Fibroblast of mammary gland (primary cell): ENCODE measurements at regions not wholly inside any gene's neighbourhood (a gene's known extent, or its start where the extent isn't known, plus 50 kb on each side); places are given as distances from the start of the nearest gene placed in this dataset.

Experiments used
- DNase-seq: peaks from one replicate; pipeline ENCODE4 v3.0.0-alpha.2; 2010; ENCODE audit warnings: low read depth
- H3K4me3 ChIP-seq: 2 replicates; pipeline ENCODE4 v1.5.1; 2011; ENCODE audit warnings: low read depth, mild to moderate bottlenecking, low read length, moderate library complexity; ENCODE audit not compliant: control insufficient read depth
- CTCF ChIP-seq: conservative IDR thresholded peaks from 2 replicates; pipeline ENCODE4 v1.5.1; 2011; ENCODE audit warnings: low read depth, low read length, inconsistent platforms; ENCODE audit not compliant: control insufficient read depth, insufficient read depth

- no peak for DNase-seq
- no peak for TF ChIP-seq CTCF
- H3K4me3 ChIP-seq: no peak overlapping the region
Measured at GRCh38 chr14:62076368-62076767, 314.1 kb downstream of the SNAPC1 start.

GRCh38 chr14:62076825-62077605, 314.8 kb downstream of the SNAPC1 start:
- H3K4me3 ChIP-seq: no peak overlapping the region
- TF ChIP-seq CTCF: no peak
- DNase-seq: no peak

- no peak for TF ChIP-seq CTCF
- no peak overlapping the region for H3K4me3 ChIP-seq
- DNase-seq: no peak
Measured at GRCh38 chr14:62077676-62078261, 315.5 kb downstream of the SNAPC1 start.

- no peak for DNase-seq
- no peak overlapping the region for H3K4me3 ChIP-seq
- TF ChIP-seq CTCF: no peak
Measured at GRCh38 chr14:62079038-62079437, 316.8 kb downstream of the SNAPC1 start.

GRCh38 chr14:62081012-62081612, 318.9 kb downstream of the SNAPC1 start:
- no peak overlapping the region for H3K4me3 ChIP-seq
- no peak for DNase-seq
- no peak for TF ChIP-seq CTCF

- no peak for DNase-seq
- TF ChIP-seq CTCF: no peak
- H3K4me3 ChIP-seq: no peak overlapping the region
Measured at GRCh38 chr14:62081951-62082350, 319.7 kb downstream of the SNAPC1 start.
